HCT116 (cell line): ENCODE measurements at regions not wholly inside any gene's neighbourhood (a gene's known extent, or its start where the extent isn't known, plus 50 kb on each side); places are given as distances from the start of the nearest gene placed in this dataset.

ENCODE experiments used
- ATAC-seq: fragments of 200-7000 bp; cut with Tn5 transposase; 2 replicates; pipeline ENCODE4 v1.9.1; 2020; ENCODE audit warnings: mild to moderate bottlenecking, moderate library complexity
- BruUV-seq: library from RNA; stranded (reverse); fragments of 400-500 nt; replicated peaks from 2 replicates; lab custom pipeline; 2021; lab: Mats Ljungman, UMichigan
- CTCF ChIA-PET: fragments of 300-600 bp; sonication (Branson Sonifier 250); formaldehyde crosslinking; loops from one replicate; lab custom pipeline; 2021; ENCODE audit warnings: antibody characterized with exemption; lab: Charles Lee
- POLR2A ChIA-PET: fragments of 300-600, 350-600 bp; sonication (Branson Sonifier 250); formaldehyde crosslinking; loops from one replicate; lab custom pipeline; 2021; ENCODE audit warnings: antibody characterized with exemption; lab: Charles Lee
- RAD21 ChIA-PET, 2 experiments: fragments of 300-600 bp; sonication (Branson Sonifier 250); formaldehyde crosslinking; loops; one replicate each; lab custom pipeline; 2023; ENCODE audit warnings: low total read pairs in 2 of 2; ENCODE audit not compliant: uncharacterized antibody in 2 of 2, unreplicated experiment in 2 of 2, low non-redundant PET in 1 of 2; lab: Charles Lee
- DNase-seq: peaks from one replicate; pipeline ENCODE4 v3.0.0-alpha.2; 2010; ENCODE audit warnings: low read depth, low spot score
- H2AFZ ChIP-seq: fragments of 200-600 bp; shearing (Covaris generic), sonication (generic); 2 replicates; pipeline ENCODE4 v1.6.1; 2017; ENCODE audit warnings: low read depth, mixed run types, mixed read lengths, antibody characterized with exemption, low read length; ENCODE audit not compliant: poor library complexity, severe bottlenecking
- H3K27ac ChIP-seq: 2 replicates; pipeline ENCODE4 v1.5.1; 2012; ENCODE audit warnings: low read depth, low read length
- H3K27me3 ChIP-seq: fragments of 200-600 bp; sonication (generic); 2 replicates; pipeline ENCODE4 v1.6.1; 2016; ENCODE audit warnings: mixed run types, low read length, mixed read lengths; ENCODE audit not compliant: insufficient read depth
- H3K36me3 ChIP-seq, 2 experiments: fragments of 200-500 bp in 1 of 2; fragments of 200-600 bp in 1 of 2; sonication (Bioruptor generic) in 1 of 2; sonication (generic) in 1 of 2; 2 replicates each; pipeline versions ENCODE4 v1.5.1 to v1.6.1; 2014 to 2016; ENCODE audit warnings: low read length in 2 of 2, inconsistent platforms in 1 of 2, mixed read lengths in 1 of 2, mixed run types in 1 of 2; ENCODE audit not compliant: insufficient read depth in 2 of 2, control insufficient read depth in 1 of 2
- H3K4me1 ChIP-seq, 2 experiments: fragments of 200-600 bp in 1 of 2; sonication (generic) in 1 of 2; 2 replicates each; pipeline versions ENCODE4 v1.5.1 to v1.6.1; 2012 to 2017; ENCODE audit warnings: low read length in 2 of 2, inconsistent platforms in 1 of 2, mild to moderate bottlenecking in 1 of 2, mixed read lengths in 1 of 2, mixed run types in 1 of 2, moderate library complexity in 1 of 2; ENCODE audit not compliant: insufficient read depth in 2 of 2, control insufficient read depth in 1 of 2
- H3K4me2 ChIP-seq: fragments of 200-600 bp; sonication (generic); 2 replicates; pipeline ENCODE4 v1.6.1; 2017; ENCODE audit warnings: mixed run types, low read length, mixed read lengths
- H3K4me3 ChIP-seq, 2 experiments: fragments of 200-600 bp in 1 of 2; sonication (generic) in 1 of 2; replicated peaks in 1 of 2; 2 replicates each; pipeline ENCODE4 v1.5.1; 2011 to 2016; ENCODE audit warnings: low read length in 2 of 2, control low read depth in 1 of 2, low read depth in 1 of 2, mild to moderate bottlenecking in 1 of 2, mixed read lengths in 1 of 2, mixed run types in 1 of 2
- H3K79me2 ChIP-seq: fragments of 200-600 bp; sonication (generic); 2 replicates; pipeline ENCODE4 v1.6.1; 2017; ENCODE audit warnings: mild to moderate bottlenecking, mixed run types, low read length, moderate library complexity, mixed read lengths; ENCODE audit not compliant: insufficient read depth
- H3K9ac ChIP-seq: fragments of 200-600 bp; sonication (generic); 2 replicates; pipeline ENCODE4 v1.6.1; 2016; ENCODE audit warnings: low read length, mixed read lengths
- H3K9me2 ChIP-seq: fragments of 200-600 bp; sonication (generic), shearing (Covaris generic); 2 replicates; pipeline ENCODE4 v1.6.1; 2017; ENCODE audit warnings: mixed run types, mild to moderate bottlenecking, moderate library complexity; ENCODE audit not compliant: insufficient read depth
- H3K9me3 ChIP-seq, 2 experiments: fragments of 200-500 bp in 1 of 2; fragments of 200-600 bp in 1 of 2; sonication (Bioruptor generic) in 1 of 2; sonication (generic) in 1 of 2; 2 replicates each; pipeline ENCODE4 v1.6.1; 2014 to 2017; ENCODE audit warnings: low read length in 2 of 2, mixed read lengths in 2 of 2, inconsistent platforms in 1 of 2, low read depth in 1 of 2, mild to moderate bottlenecking in 1 of 2, mixed run types in 1 of 2, moderate library complexity in 1 of 2; ENCODE audit not compliant: control insufficient read depth in 1 of 2, insufficient read depth in 1 of 2
- H4K20me1 ChIP-seq: fragments of 200-600 bp; sonication (generic), shearing (Covaris generic); 2 replicates; pipeline ENCODE4 v1.6.1; 2017; ENCODE audit warnings: mixed run types, mild to moderate bottlenecking, moderate library complexity; ENCODE audit not compliant: insufficient read depth
- CBX3 ChIP-seq: IDR thresholded peaks from 2 replicates; pipeline ENCODE4 v1.6.1; 2012; ENCODE audit warnings: low read depth
- EGR1 ChIP-seq: IDR thresholded peaks from 2 replicates; pipeline ENCODE4 v1.6.1; 2012; ENCODE audit warnings: low read depth
- EZH2phosphoT487 ChIP-seq: fragments of 200-600 bp; IDR thresholded peaks from 2 replicates; pipeline ENCODE4 v1.6.1; 2018; ENCODE audit warnings: antibody characterized with exemption, borderline replicate concordance
- intact Hi-C: fragments of 100-400 bp; cut with micrococcal nuclease; formaldehyde crosslinking; loops from 2 replicates; pipeline ENCODE4 v1.10.0; 2022
- TF ChIP-seq, protein P1 (sequence below): IDR thresholded peaks from 2 replicates; pipeline ENCODE4 v1.6.1; 2012; ENCODE audit warnings: low read depth

DNA sequence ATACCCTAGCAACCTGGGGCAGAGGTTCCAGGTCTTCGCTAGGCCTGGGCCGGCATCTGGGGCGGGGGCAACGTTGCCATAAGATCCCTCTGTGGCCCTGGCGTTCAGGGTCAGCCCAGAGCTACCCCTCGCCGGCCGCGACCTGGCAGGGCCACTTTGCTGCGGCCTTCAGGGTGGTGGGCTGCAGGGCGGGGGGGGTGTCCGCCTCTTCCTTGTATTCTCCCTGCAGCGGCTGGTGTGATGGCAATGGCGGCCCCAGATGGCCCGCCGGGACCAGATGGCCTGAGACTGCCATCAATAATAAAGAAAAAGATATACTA, 539.2 kb upstream of the POT1 start (continued):
- TF ChIP-seq, protein P1, sequence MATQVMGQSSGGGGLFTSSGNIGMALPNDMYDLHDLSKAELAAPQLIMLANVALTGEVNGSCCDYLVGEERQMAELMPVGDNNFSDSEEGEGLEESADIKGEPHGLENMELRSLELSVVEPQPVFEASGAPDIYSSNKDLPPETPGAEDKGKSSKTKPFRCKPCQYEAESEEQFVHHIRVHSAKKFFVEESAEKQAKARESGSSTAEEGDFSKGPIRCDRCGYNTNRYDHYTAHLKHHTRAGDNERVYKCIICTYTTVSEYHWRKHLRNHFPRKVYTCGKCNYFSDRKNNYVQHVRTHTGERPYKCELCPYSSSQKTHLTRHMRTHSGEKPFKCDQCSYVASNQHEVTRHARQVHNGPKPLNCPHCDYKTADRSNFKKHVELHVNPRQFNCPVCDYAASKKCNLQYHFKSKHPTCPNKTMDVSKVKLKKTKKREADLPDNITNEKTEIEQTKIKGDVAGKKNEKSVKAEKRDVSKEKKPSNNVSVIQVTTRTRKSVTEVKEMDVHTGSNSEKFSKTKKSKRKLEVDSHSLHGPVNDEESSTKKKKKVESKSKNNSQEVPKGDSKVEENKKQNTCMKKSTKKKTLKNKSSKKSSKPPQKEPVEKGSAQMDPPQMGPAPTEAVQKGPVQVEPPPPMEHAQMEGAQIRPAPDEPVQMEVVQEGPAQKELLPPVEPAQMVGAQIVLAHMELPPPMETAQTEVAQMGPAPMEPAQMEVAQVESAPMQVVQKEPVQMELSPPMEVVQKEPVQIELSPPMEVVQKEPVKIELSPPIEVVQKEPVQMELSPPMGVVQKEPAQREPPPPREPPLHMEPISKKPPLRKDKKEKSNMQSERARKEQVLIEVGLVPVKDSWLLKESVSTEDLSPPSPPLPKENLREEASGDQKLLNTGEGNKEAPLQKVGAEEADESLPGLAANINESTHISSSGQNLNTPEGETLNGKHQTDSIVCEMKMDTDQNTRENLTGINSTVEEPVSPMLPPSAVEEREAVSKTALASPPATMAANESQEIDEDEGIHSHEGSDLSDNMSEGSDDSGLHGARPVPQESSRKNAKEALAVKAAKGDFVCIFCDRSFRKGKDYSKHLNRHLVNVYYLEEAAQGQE = no peak
- TF ChIP-seq EZH2phosphoT487 (no peak), EGR1 (no peak)

DNA sequence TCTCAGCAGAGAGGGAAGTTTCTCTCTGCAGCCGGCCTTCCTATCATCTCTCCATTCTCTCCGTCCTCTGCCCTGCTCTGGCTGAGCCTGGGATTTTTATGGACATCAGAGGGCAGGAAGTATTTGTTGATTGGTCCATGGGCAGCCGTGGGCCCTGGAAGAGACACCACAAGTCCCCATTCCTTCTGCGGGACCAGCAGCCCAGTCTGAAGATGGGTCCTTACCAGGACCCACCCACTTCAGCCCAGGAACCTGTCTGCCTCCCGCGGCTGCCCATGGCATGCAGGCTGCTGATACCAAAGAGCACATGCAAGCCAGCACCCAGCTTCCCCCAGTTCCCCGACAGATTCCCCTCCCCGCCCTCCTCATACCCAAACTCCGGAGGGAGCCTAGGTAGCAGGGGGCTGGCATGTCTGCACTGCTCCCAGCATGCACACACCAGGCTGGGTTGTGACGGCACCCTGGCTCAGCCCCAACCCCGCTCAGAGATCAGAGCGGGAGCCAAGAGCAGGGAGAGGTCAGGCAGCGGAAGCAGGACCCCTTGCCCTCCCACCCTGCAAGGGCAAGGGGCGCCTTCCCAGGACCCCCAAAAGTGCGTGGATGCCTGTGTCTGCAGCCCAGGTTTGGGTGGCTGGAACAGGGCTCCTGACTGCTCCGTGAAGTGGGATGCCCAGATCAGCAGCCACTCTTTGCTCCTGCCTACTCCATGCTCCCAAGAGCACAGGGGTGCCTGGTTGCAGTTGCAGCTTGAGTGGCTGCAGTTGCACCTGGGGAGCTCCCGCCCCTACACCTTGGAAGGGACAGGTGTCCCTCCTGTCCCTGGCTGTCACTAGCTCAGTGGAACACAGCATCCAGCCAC, 538.6 kb upstream of the POT1 start:
- H3K27ac ChIP-seq = no peak overlapping the region
- no peak overlapping the region for H2AFZ ChIP-seq
- TF ChIP-seq CBX3 = no peak
- ATAC-seq (no peak), DNase-seq (no peak)
- CTCF ChIA-PET = no interaction called here
- H3K4me3 ChIP-seq = no peak overlapping the region
- no peaks in the 10 kb centered on the region for H3K27me3 ChIP-seq
- intact Hi-C loops = no loop called here
- BruUV-seq = no TSS peak
- no peak overlapping the region for H3K9ac ChIP-seq
- no peaks in the 10 kb centered on the region for H3K9me2 ChIP-seq
- H3K4me2 ChIP-seq = no peak overlapping the region
- H4K20me1 ChIP-seq = no peaks in the 10 kb centered on the region
- H3K36me3 ChIP-seq = no peaks in the 10 kb centered on the region
- H3K9me3 ChIP-seq = no peaks in the 10 kb centered on the region
- no peaks in the 10 kb centered on the region for H3K4me1 ChIP-seq
- RAD21 ChIA-PET = no interaction called here
- H3K79me2 ChIP-seq = no peaks in the 10 kb centered on the region
- POLR2A ChIA-PET = no interaction called here
